SIG-M5 (cell line): ENCODE measurements at regions not wholly inside any gene's neighbourhood (a gene's known extent, or its start where the extent isn't known, plus 50 kb on each side); places are given as distances from the start of the nearest gene placed in this dataset.
"Not testable (repeated sequence)": the region's sequence is repeated elsewhere in the genome, so short reads cannot be mapped to it uniquely, and the experiment has no call there.

Experiments used
- DNase-seq: peaks from one replicate; lab custom pipeline; 2025; lab: John Stamatoyannopoulos, UW

GRCh38 chr6:11384531-11385309 is 152.3 kb upstream of the NEDD9 start:
- no peak for DNase-seq

- no peak for DNase-seq
Measured at GRCh38 chr6:11381801-11382513, 149.5 kb upstream of the NEDD9 start.

- DNase-seq, result no peak
Measured at GRCh38 chr6:11380969-11381744, 148.7 kb upstream of the NEDD9 start.

- no peak for DNase-seq
Measured at GRCh38 chr6:11380549-11380948, 148.1 kb upstream of the NEDD9 start.

GRCh38 chr6:11379805-11380204 is 147.3 kb upstream of the NEDD9 start:
- no peak for DNase-seq

GRCh38 chr6:11378639-11379038 is 146.2 kb upstream of the NEDD9 start:
- no peak for DNase-seq

- DNase-seq, result peak; percentile 55
Measured at GRCh38 chr6:11374036-11375010, 141.9 kb upstream of the NEDD9 start.

GRCh38 chr6:11373208-11373607 is 140.7 kb upstream of the NEDD9 start:
- DNase-seq, result no peak

- DNase-seq, result not testable (repeated sequence)
Measured at GRCh38 chr6:11372186-11372790, 139.8 kb upstream of the NEDD9 start.

- DNase-seq, result no peak
Measured at GRCh38 chr6:11370191-11371018, 137.9 kb upstream of the NEDD9 start.

- no peak for DNase-seq
Measured at GRCh38 chr6:11368760-11369159, 136.3 kb upstream of the NEDD9 start.

- no peak for DNase-seq
Measured at GRCh38 chr6:11368264-11368663, 135.8 kb upstream of the NEDD9 start.

GRCh38 chr6:11367638-11368199 is 135.3 kb upstream of the NEDD9 start:
- DNase-seq, result no peak

GRCh38 chr6:11366934-11367637 is 134.6 kb upstream of the NEDD9 start:
- no peak for DNase-seq

GRCh38 chr6:11366183-11366933 is 133.9 kb upstream of the NEDD9 start:
- DNase-seq, result no peak

- DNase-seq, result no peak
Measured at GRCh38 chr6:11364971-11365397, 132.5 kb upstream of the NEDD9 start.

GRCh38 chr6:11363881-11364576 is 131.6 kb upstream of the NEDD9 start:
- DNase-seq, result no peak

GRCh38 chr6:11362564-11362963 is 130.1 kb upstream of the NEDD9 start:
- DNase-seq, result no peak
